ENCODE measurements at regions not wholly inside any gene's neighbourhood (a gene's known extent, or its start where the extent isn't known, plus 50 kb on each side); places are given as distances from the start of the nearest gene placed in this dataset.

- no peak for TF ChIP-seq CTCF (IDR thresholded peaks at IDR 0.05)
- Mint-ChIP-seq H3K4me1 (ENCODE audit: low read depth) (peaks cover 33% of the 10 kb centered on the region), H3K27me3 (ENCODE audit: insufficient read depth) (peaks cover 2% of the 10 kb centered on the region), H3K36me3 (ENCODE audit: low read depth) (no peaks in the 10 kb centered on the region), H3K9me3 (no peaks in the 10 kb centered on the region), H3K27ac (no peak overlapping the region), H3K4me3 (no peak overlapping the region)
- DNase-seq = no peak
These were observed 238.3 kb downstream of the COG6 start for GRCh38 chr13:39893808-39894207.

- H3K9me3 Mint-ChIP-seq = no peaks in the 10 kb centered on the region
- DNase-seq = no peak
- no peak overlapping the region for H3K27ac Mint-ChIP-seq
- peaks cover 27% of the 10 kb centered on the region for H3K4me1 Mint-ChIP-seq (ENCODE audit: low read depth)
- TF ChIP-seq CTCF (IDR thresholded peaks at IDR 0.05) = no peak
- peaks cover 2% of the 10 kb centered on the region for H3K27me3 Mint-ChIP-seq (ENCODE audit: insufficient read depth)
- H3K36me3 Mint-ChIP-seq (ENCODE audit: low read depth) = no peaks in the 10 kb centered on the region
- no peak overlapping the region for H3K4me3 Mint-ChIP-seq
These were observed 239.1 kb downstream of the COG6 start for GRCh38 chr13:39894586-39894985.

GRCh38 chr13:39895254-39895653, 239.8 kb downstream of the COG6 start:
- Mint-ChIP-seq H3K27me3 (ENCODE audit: insufficient read depth) (peaks cover 2% of the 10 kb centered on the region), H3K4me3 (no peak overlapping the region), H3K4me1 (ENCODE audit: low read depth) (peaks cover 24% of the 10 kb centered on the region), H3K36me3 (ENCODE audit: low read depth) (no peaks in the 10 kb centered on the region), H3K27ac (no peak overlapping the region), H3K9me3 (no peaks in the 10 kb centered on the region)
- no peak for TF ChIP-seq CTCF (IDR thresholded peaks at IDR 0.05)
- no peak for DNase-seq

- TF ChIP-seq CTCF (IDR thresholded peaks at IDR 0.05) = no peak
- Mint-ChIP-seq H3K27me3 (ENCODE audit: insufficient read depth) (peaks cover 8% of the 10 kb centered on the region), H3K9me3 (no peaks in the 10 kb centered on the region), H3K4me3 (no peak overlapping the region), H3K4me1 (ENCODE audit: low read depth) (peaks cover 20% of the 10 kb centered on the region), H3K36me3 (ENCODE audit: low read depth) (no peaks in the 10 kb centered on the region), H3K27ac (no peak overlapping the region)
- DNase-seq = no peak
These were observed 242.2 kb downstream of the COG6 start for GRCh38 chr13:39897636-39898035.

GRCh38 chr13:39900106-39900750, 244.8 kb downstream of the COG6 start:
- no peak overlapping the region for H3K4me3 Mint-ChIP-seq
- H3K27me3 Mint-ChIP-seq (ENCODE audit: insufficient read depth) = peaks cover 8% of the 10 kb centered on the region; the same call in 1 of the 2 replicates
- peaks cover 4% of the 10 kb centered on the region for H3K4me1 Mint-ChIP-seq (ENCODE audit: low read depth)
- no peak overlapping the region for H3K27ac Mint-ChIP-seq
- no peak for DNase-seq
- no peaks in the 10 kb centered on the region for H3K36me3 Mint-ChIP-seq (ENCODE audit: low read depth)
- no peak for TF ChIP-seq CTCF (IDR thresholded peaks at IDR 0.05)
- H3K9me3 Mint-ChIP-seq = no peaks in the 10 kb centered on the region

All from HFFc6 (cell line).